GM23338 (cell line): ENCODE measurements at regions not wholly inside any gene's neighbourhood (a gene's known extent, or its start where the extent isn't known, plus 50 kb on each side); places are given as distances from the start of the nearest gene placed in this dataset.

Experiments
- ATAC-seq: fragments of 200-7000 bp; cut with Tn5 transposase; 3 replicates; pipeline ENCODE4 v1.9.1; 2020
- DNase-seq: peaks from one replicate; pipeline ENCODE4 v3.0.0-alpha.2; 2015; ENCODE audit warnings: low spot score
- H2AFZ ChIP-seq: fragments of 200-600 bp; sonication (generic); 2 replicates; pipeline ENCODE4 v1.8.0; 2016; ENCODE audit warnings: antibody characterized with exemption, mild to moderate bottlenecking, moderate library complexity
- H3F3A ChIP-seq: fragments of 200-600 bp; sonication (generic); replicated peaks from 2 replicates; pipeline ENCODE4 v1.8.0; 2017; ENCODE audit warnings: antibody characterized with exemption, mixed run types, low read depth
- H3K27ac ChIP-seq: fragments of 200-600 bp; sonication (generic); 2 replicates; pipeline ENCODE4 v1.6.1; 2016; ENCODE audit warnings: low read depth
- H3K27me3 ChIP-seq: fragments of 200-600 bp; sonication (generic); 2 replicates; pipeline ENCODE4 v1.8.0; 2016; ENCODE audit warnings: mild to moderate bottlenecking, mixed run types, moderate library complexity; ENCODE audit not compliant: insufficient read depth
- H3K36me3 ChIP-seq: fragments of 200-600 bp; sonication (generic); 2 replicates; pipeline ENCODE4 v1.8.0; 2016; ENCODE audit warnings: mild to moderate bottlenecking; ENCODE audit not compliant: insufficient read depth
- H3K4me1 ChIP-seq: fragments of 200-600 bp; sonication (generic); 2 replicates; pipeline ENCODE4 v1.8.0; 2016; ENCODE audit warnings: mild to moderate bottlenecking, moderate library complexity; ENCODE audit not compliant: insufficient read depth
- H3K4me2 ChIP-seq: fragments of 200-600 bp; sonication (generic); 2 replicates; pipeline ENCODE4 v1.7.1; 2017; ENCODE audit warnings: mixed run types
- H3K4me3 ChIP-seq: fragments of 200-600 bp; sonication (generic); 2 replicates; pipeline ENCODE4 v1.6.1; 2016; ENCODE audit warnings: mixed run types
- H3K79me2 ChIP-seq: fragments of 200-600 bp; sonication (generic); replicated peaks from 2 replicates; pipeline ENCODE4 v1.8.0; 2017; ENCODE audit warnings: mild to moderate bottlenecking; ENCODE audit not compliant: insufficient read depth
- H3K9me2 ChIP-seq: fragments of 200-600 bp; sonication (generic); 2 replicates; pipeline ENCODE4 v1.8.0; 2017; ENCODE audit not compliant: insufficient read depth
- H4K20me1 ChIP-seq: fragments of 200-600 bp; sonication (generic); replicated peaks from 2 replicates; pipeline ENCODE4 v1.8.0; 2017; ENCODE audit warnings: mild to moderate bottlenecking; ENCODE audit not compliant: insufficient read depth
- H3K27ac Mint-ChIP-seq: 2 replicates; pipeline ENCODE4 v1.8.0; 2020; ENCODE audit warnings: inconsistent platforms, mild to moderate bottlenecking, moderate library complexity, mixed read lengths
- H3K27me3 Mint-ChIP-seq: 3 replicates; pipeline ENCODE4 v1.8.0; 2022; ENCODE audit warnings: low read depth, mild to moderate bottlenecking, moderate library complexity, mixed read lengths, inconsistent platforms; ENCODE audit not compliant: insufficient read depth, poor library complexity
- H3K36me3 Mint-ChIP-seq: 3 replicates; pipeline ENCODE4 v1.8.0; 2021; ENCODE audit warnings: low read depth, mild to moderate bottlenecking, inconsistent platforms, moderate library complexity, mixed read lengths
- H3K4me1 Mint-ChIP-seq: 3 replicates; pipeline ENCODE4 v1.8.0; 2020; ENCODE audit warnings: mild to moderate bottlenecking, inconsistent platforms, mixed read lengths
- H3K4me3 Mint-ChIP-seq: 3 replicates; pipeline ENCODE4 v1.8.0; 2021; ENCODE audit warnings: moderate library complexity, mild to moderate bottlenecking, inconsistent platforms, mixed read lengths
- H3K9me3 Mint-ChIP-seq: 3 replicates; pipeline ENCODE4 v1.8.0; 2020; ENCODE audit warnings: moderate library complexity, mild to moderate bottlenecking, inconsistent platforms, mixed read lengths
- STAT1 ChIP-seq: IDR thresholded peaks from one replicate; pipeline ENCODE4 v1.6.1; 2016; ENCODE audit warnings: antibody characterized with exemption; ENCODE audit not compliant: unreplicated experiment
- ZNF114 ChIP-seq: fragments of 250-450 bp; sonication (Bioruptor Pico); IDR thresholded peaks from 2 replicates; pipeline ENCODE4 v1.5.0; 2020; ENCODE audit warnings: mild to moderate bottlenecking, moderate library complexity
- TF ChIP-seq, protein P1 (sequence below): fragments of 250-450 bp; sonication (Bioruptor Pico); IDR thresholded peaks from 2 replicates; pipeline ENCODE4 v1.5.0; 2020; ENCODE audit warnings: mild to moderate bottlenecking, moderate library complexity
- TF ChIP-seq, protein P2 (sequence below), 2 experiments: fragments of 200-600 bp in 1 of 2; sonication (generic) in 1 of 2; conservative IDR thresholded peaks; 2 replicates each; pipeline versions ENCODE4 v1.5.1 to v1.6.1; 2016 to 2017; ENCODE audit warnings: antibody characterized with exemption in 2 of 2, low read depth in 2 of 2, mild to moderate bottlenecking in 2 of 2, moderate library complexity in 1 of 2
- TF ChIP-seq, protein P3 (sequence below): IDR thresholded peaks from one replicate; pipeline ENCODE4 v1.6.1; 2018; ENCODE audit warnings: antibody characterized with exemption; ENCODE audit not compliant: unreplicated experiment

DNA sequence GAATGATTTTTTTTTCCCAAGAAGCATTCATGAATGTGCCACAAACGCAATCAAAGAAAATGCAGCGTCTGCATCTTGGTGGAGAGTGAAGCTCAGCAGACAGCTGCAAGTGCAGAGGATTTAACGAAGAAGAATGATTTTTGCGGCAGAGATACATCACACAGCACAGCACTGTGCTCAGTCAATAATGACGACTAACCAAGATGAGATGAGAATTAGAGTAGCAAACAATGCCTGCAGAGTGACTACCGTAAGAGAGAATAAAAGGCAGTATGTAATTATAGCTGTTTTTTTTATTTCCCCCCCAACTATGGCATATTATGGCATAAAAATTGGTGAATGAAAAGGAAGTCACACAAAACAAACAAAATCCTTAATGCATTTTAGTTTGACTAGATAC is 218.0 kb upstream of the ROBO1 start:
- Histone ChIP-seq H2AFZ (peak overlapping the region; percentile 29; the same call in 1 of the 2 replicates), H3K4me3 (no peak overlapping the region), H3K27me3 (no peaks in the 10 kb centered on the region), H3K36me3 (no peaks in the 10 kb centered on the region), H4K20me1 (no peaks in the 10 kb centered on the region), H3K4me2 (no peak overlapping the region), H3F3A (no peaks in the 10 kb centered on the region), H3K27ac (no peak overlapping the region), H3K9me2 (peaks cover 3% of the 10 kb centered on the region), H3K4me1 (no peaks in the 10 kb centered on the region), H3K79me2 (no peaks in the 10 kb centered on the region)
- Mint-ChIP-seq H3K27ac (no peak overlapping the region), H3K27me3 (no peaks in the 10 kb centered on the region), H3K36me3 (no peaks in the 10 kb centered on the region), H3K9me3 (no peaks in the 10 kb centered on the region), H3K4me1 (no peaks in the 10 kb centered on the region), H3K4me3 (no peak overlapping the region)
- TF ChIP-seq, protein P1, sequence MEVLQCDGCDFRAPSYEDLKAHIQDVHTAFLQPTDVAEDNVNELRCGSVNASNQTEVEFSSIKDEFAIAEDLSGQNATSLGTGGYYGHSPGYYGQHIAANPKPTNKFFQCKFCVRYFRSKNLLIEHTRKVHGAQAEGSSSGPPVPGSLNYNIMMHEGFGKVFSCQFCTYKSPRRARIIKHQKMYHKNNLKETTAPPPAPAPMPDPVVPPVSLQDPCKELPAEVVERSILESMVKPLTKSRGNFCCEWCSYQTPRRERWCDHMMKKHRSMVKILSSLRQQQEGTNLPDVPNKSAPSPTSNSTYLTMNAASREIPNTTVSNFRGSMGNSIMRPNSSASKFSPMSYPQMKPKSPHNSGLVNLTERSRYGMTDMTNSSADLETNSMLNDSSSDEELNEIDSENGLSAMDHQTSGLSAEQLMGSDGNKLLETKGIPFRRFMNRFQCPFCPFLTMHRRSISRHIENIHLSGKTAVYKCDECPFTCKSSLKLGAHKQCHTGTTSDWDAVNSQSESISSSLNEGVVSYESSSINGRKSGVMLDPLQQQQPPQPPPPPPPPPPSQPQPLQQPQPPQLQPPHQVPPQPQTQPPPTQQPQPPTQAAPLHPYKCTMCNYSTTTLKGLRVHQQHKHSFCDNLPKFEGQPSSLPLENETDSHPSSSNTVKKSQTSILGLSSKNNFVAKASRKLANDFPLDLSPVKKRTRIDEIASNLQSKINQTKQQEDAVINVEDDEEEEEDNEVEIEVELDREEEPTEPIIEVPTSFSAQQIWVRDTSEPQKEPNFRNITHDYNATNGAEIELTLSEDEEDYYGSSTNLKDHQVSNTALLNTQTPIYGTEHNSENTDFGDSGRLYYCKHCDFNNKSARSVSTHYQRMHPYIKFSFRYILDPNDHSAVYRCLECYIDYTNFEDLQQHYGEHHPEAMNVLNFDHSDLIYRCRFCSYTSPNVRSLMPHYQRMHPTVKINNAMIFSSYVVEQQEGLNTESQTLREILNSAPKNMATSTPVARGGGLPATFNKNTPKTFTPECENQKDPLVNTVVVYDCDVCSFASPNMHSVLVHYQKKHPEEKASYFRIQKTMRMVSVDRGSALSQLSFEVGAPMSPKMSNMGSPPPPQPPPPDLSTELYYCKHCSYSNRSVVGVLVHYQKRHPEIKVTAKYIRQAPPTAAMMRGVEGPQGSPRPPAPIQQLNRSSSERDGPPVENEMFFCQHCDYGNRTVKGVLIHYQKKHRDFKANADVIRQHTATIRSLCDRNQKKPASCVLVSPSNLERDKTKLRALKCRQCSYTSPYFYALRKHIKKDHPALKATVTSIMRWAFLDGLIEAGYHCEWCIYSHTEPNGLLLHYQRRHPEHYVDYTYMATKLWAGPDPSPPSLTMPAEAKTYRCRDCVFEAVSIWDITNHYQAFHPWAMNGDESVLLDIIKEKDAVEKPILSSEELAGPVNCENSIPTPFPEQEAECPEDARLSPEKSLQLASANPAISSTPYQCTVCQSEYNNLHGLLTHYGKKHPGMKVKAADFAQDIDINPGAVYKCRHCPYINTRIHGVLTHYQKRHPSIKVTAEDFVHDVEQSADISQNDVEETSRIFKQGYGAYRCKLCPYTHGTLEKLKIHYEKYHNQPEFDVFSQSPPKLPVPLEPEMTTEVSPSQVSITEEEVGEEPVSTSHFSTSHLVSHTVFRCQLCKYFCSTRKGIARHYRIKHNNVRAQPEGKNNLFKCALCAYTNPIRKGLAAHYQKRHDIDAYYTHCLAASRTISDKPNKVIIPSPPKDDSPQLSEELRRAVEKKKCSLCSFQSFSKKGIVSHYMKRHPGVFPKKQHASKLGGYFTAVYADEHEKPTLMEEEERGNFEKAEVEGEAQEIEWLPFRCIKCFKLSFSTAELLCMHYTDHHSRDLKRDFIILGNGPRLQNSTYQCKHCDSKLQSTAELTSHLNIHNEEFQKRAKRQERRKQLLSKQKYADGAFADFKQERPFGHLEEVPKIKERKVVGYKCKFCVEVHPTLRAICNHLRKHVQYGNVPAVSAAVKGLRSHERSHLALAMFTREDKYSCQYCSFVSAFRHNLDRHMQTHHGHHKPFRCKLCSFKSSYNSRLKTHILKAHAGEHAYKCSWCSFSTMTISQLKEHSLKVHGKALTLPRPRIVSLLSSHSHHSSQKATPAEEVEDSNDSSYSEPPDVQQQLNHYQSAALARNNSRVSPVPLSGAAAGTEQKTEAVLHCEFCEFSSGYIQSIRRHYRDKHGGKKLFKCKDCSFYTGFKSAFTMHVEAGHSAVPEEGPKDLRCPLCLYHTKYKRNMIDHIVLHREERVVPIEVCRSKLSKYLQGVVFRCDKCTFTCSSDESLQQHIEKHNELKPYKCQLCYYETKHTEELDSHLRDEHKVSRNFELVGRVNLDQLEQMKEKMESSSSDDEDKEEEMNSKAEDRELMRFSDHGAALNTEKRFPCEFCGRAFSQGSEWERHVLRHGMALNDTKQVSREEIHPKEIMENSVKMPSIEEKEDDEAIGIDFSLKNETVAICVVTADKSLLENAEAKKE (CRISPR knock-in tag) = no peak
- no peak for TF ChIP-seq STAT1
- TF ChIP-seq, protein P2, sequence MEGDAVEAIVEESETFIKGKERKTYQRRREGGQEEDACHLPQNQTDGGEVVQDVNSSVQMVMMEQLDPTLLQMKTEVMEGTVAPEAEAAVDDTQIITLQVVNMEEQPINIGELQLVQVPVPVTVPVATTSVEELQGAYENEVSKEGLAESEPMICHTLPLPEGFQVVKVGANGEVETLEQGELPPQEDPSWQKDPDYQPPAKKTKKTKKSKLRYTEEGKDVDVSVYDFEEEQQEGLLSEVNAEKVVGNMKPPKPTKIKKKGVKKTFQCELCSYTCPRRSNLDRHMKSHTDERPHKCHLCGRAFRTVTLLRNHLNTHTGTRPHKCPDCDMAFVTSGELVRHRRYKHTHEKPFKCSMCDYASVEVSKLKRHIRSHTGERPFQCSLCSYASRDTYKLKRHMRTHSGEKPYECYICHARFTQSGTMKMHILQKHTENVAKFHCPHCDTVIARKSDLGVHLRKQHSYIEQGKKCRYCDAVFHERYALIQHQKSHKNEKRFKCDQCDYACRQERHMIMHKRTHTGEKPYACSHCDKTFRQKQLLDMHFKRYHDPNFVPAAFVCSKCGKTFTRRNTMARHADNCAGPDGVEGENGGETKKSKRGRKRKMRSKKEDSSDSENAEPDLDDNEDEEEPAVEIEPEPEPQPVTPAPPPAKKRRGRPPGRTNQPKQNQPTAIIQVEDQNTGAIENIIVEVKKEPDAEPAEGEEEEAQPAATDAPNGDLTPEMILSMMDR (conservative IDR thresholded peaks at IDR 0.05; ENCODE audit: low read depth in 2 of 2) = no peak
- TF ChIP-seq, protein P3, sequence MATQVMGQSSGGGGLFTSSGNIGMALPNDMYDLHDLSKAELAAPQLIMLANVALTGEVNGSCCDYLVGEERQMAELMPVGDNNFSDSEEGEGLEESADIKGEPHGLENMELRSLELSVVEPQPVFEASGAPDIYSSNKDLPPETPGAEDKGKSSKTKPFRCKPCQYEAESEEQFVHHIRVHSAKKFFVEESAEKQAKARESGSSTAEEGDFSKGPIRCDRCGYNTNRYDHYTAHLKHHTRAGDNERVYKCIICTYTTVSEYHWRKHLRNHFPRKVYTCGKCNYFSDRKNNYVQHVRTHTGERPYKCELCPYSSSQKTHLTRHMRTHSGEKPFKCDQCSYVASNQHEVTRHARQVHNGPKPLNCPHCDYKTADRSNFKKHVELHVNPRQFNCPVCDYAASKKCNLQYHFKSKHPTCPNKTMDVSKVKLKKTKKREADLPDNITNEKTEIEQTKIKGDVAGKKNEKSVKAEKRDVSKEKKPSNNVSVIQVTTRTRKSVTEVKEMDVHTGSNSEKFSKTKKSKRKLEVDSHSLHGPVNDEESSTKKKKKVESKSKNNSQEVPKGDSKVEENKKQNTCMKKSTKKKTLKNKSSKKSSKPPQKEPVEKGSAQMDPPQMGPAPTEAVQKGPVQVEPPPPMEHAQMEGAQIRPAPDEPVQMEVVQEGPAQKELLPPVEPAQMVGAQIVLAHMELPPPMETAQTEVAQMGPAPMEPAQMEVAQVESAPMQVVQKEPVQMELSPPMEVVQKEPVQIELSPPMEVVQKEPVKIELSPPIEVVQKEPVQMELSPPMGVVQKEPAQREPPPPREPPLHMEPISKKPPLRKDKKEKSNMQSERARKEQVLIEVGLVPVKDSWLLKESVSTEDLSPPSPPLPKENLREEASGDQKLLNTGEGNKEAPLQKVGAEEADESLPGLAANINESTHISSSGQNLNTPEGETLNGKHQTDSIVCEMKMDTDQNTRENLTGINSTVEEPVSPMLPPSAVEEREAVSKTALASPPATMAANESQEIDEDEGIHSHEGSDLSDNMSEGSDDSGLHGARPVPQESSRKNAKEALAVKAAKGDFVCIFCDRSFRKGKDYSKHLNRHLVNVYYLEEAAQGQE = no peak
- no peak for TF ChIP-seq ZNF114
- DNase-seq (no peak), ATAC-seq (no peak)
